Stimulated activated memory B cell treated with anti-CD40 and anti-IgM and Interleukin-4, amounts not matched to agents 10 μg/mL and 1 μg/mL and 100 μg/mL, for 72 hours (primary cell): ENCODE measurements at regions not wholly inside any gene's neighbourhood (a gene's known extent, or its start where the extent isn't known, plus 50 kb on each side); places are given as distances from the start of the nearest gene placed in this dataset.
"Not testable (repeated sequence)": the region's sequence is repeated elsewhere in the genome, so short reads cannot be mapped to it uniquely, and the experiment has no call there.

ENCODE experiments used
- ATAC-seq: fragments of 150-1000 bp; cut with Tn5 transposase; 2 replicates; pipeline ENCODE4 v1.10.0; 2021
- H3K27ac Mint-ChIP-seq: one replicate; pipeline ENCODE4 v1.8.0; 2022; ENCODE audit warnings: mild to moderate bottlenecking, mixed read lengths
- H3K27me3 Mint-ChIP-seq: one replicate; pipeline ENCODE4 v1.8.0; 2022; ENCODE audit warnings: mixed read lengths
- H3K36me3 Mint-ChIP-seq: one replicate; pipeline ENCODE4 v1.8.0; 2022; ENCODE audit warnings: mixed read lengths
- H3K4me1 Mint-ChIP-seq: one replicate; pipeline ENCODE4 v1.8.0; 2022; ENCODE audit warnings: mixed read lengths
- H3K4me3 Mint-ChIP-seq: one replicate; pipeline ENCODE4 v1.8.0; 2022; ENCODE audit warnings: mild to moderate bottlenecking, moderate library complexity, mixed read lengths
- H3K9me3 Mint-ChIP-seq: one replicate; pipeline ENCODE4 v1.8.0; 2022; ENCODE audit warnings: mixed read lengths

DNA sequence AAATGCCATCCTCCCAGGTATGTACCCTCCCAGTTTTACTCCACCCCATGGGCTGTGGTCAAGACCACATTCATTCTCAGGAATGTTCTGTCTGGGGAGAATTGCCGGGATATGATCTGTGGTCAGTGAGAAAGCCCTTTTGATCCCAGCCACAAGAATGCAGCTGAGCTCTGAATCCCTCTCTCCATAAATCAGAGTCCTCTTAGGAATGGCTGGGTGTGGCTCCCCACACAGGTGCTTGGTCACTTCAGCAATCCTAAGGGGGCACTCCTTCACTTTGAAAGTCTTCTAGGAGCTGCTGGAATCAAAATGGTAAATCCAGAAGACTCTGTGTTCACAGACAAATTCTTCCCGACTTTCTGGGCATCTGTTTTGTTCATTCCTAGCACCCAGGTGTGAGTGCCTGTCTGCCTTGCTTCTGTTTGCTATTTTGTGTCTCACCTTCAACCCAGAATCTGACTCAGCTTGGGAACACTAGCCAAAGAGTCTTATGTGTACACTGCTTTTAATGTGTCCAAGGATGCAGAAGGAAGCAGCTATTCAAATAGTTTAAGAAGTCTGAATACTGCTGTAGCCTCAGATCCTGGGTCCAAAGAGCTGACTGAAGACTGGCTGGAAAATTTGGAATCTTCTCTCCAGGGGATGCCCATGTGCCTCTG lies 144.6 kb upstream of the CDKN3 start:
- H3K36me3 Mint-ChIP-seq: no peaks in the 10 kb centered on the region
- H3K27me3 Mint-ChIP-seq: peaks cover 51% of the 10 kb centered on the region
- H3K4me3 Mint-ChIP-seq: no peak overlapping the region
- H3K9me3 Mint-ChIP-seq: no peaks in the 10 kb centered on the region
- no peak overlapping the region for H3K27ac Mint-ChIP-seq
- ATAC-seq: no peak
- peaks cover 6% of the 10 kb centered on the region for H3K4me1 Mint-ChIP-seq

DNA sequence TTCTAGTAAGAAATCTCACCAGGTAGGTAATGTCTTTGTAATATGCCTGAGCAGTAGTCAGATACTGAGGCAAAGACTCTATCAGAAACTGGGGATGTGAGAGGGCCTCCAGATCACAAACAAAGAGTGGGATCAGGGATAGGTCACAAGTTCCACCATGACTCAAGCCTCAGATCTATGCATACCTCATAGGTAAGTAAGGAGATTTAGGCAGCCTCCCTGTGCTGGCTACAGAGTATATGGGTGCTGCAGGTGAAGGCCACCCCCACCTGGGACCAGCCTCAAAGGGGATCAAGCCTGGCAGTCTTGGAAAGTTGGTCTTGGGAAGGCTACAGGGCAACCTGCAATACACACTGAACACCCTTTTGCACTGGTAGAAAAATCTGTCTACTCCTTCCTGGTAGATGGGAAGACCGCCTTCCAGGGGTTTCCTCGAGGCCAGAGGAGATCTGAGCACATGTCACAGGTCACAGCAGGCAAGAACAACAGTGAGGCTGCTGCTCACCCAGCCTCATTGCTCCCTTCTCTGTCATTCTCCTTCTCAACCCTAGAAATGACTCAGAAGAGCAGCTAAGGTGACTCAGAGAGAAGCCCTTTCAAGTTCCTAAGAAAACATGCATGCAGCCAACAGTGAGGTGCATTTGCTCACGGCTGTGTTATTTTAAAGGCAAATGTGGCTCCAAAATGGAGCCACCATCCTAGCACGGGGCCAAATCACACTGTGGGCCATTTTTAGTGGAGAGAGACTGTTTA lies 143.4 kb upstream of the CDKN3 start:
- H3K27ac Mint-ChIP-seq: peak overlapping the region; percentile 34
- H3K36me3 Mint-ChIP-seq: no peaks in the 10 kb centered on the region
- peak; percentile 81 for ATAC-seq
- H3K4me1 Mint-ChIP-seq: peaks cover 6% of the 10 kb centered on the region
- H3K4me3 Mint-ChIP-seq: no peak overlapping the region
- peaks cover 43% of the 10 kb centered on the region for H3K27me3 Mint-ChIP-seq
- no peaks in the 10 kb centered on the region for H3K9me3 Mint-ChIP-seq

DNA sequence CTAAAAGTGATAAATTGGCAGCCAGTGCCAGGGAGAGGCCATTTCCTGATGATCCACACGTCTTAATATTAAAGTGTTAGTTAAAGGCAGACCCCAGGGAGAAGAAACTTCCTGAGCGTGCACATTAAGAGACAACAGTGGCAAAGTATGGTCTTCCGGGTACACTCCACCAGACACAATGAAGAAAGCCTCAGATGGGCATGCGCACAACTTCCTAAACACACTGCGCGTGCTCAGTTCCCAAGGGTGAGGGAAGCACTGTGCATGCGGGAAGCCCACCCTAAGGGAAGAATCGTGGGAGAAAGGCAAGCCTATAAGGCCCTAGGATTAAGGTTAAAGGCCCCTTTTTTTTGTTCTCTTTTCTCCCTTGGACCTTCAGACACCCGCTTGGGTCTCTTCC lies 140.7 kb upstream of the CDKN3 start:
- ATAC-seq: no peak
- Mint-ChIP-seq H3K27me3 (peaks cover 26% of the 10 kb centered on the region), H3K4me3 (no peak overlapping the region), H3K36me3 (no peaks in the 10 kb centered on the region), H3K4me1 (peaks cover 6% of the 10 kb centered on the region), H3K27ac (no peak overlapping the region), H3K9me3 (no peaks in the 10 kb centered on the region)

DNA sequence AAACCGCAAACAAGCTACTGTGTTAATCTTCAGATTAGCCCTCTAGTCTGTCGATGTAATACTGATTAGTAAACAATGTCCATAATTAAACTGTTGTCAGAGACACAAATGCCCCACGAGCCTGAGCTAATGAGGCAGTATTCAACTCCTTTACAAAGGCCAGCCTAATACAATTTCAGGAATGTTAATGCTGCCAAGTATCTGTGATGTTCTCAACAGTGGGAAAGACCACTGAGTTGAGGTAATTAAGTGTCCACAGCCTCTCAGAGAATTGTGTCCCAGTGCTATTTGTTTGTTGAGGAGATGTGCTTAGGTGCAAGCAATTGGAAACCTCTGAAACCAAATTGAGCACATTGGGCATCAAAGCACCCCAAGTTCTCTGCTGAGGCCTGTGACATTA lies 139.4 kb upstream of the CDKN3 start:
- no peak overlapping the region for H3K4me3 Mint-ChIP-seq
- H3K9me3 Mint-ChIP-seq: no peaks in the 10 kb centered on the region
- no peak overlapping the region for H3K27ac Mint-ChIP-seq
- no peak for ATAC-seq
- H3K36me3 Mint-ChIP-seq: no peaks in the 10 kb centered on the region
- peaks cover 6% of the 10 kb centered on the region for H3K4me1 Mint-ChIP-seq
- peaks cover 13% of the 10 kb centered on the region for H3K27me3 Mint-ChIP-seq

DNA sequence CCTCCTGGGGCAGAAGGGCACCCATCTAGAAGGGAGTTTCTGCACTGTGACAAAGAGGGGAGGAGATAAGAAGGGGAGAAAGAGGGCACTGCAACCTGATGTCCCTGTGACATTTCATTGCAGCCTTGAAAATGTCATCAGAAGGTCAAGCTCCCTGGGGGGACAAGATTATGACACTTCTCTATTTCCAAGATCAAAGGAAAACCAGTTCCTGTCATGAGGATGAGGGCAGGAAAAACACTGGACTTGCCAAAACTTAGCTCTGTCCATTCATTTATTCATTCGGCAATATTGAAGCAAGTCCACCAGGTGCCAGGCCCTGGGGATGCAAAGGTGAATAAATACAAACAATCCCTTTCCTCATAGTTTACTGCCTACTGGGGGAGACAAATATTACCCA lies 138.4 kb upstream of the CDKN3 start:
- Mint-ChIP-seq H3K4me3 (no peak overlapping the region), H3K27ac (no peak overlapping the region), H3K9me3 (no peaks in the 10 kb centered on the region), H3K27me3 (peaks cover 4% of the 10 kb centered on the region), H3K36me3 (no peaks in the 10 kb centered on the region), H3K4me1 (peaks cover 3% of the 10 kb centered on the region)
- peak; percentile 11 for ATAC-seq

DNA sequence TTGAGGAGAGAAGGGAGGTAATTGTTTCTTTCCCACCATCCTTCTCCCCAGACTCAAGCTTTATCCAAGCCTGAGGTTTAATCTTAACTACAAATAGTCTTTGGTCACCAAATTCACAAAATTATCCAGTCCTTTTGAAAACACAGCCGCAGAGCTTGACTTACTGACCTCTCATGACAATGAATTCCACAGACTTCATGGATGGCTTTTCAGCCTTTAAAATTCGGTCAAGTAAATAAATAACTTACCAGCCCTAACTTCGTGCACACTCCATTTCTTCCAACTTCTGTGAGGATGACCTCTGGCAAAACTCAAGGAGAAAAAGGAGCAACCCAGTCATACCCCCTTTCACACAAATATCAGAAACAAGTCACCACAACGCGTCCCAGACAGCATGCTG lies 137.0 kb upstream of the CDKN3 start:
- Mint-ChIP-seq H3K27ac (no peak overlapping the region), H3K4me3 (no peak overlapping the region), H3K27me3 (no peaks in the 10 kb centered on the region), H3K4me1 (no peaks in the 10 kb centered on the region), H3K36me3 (no peaks in the 10 kb centered on the region), H3K9me3 (no peaks in the 10 kb centered on the region)
- no peak for ATAC-seq

DNA sequence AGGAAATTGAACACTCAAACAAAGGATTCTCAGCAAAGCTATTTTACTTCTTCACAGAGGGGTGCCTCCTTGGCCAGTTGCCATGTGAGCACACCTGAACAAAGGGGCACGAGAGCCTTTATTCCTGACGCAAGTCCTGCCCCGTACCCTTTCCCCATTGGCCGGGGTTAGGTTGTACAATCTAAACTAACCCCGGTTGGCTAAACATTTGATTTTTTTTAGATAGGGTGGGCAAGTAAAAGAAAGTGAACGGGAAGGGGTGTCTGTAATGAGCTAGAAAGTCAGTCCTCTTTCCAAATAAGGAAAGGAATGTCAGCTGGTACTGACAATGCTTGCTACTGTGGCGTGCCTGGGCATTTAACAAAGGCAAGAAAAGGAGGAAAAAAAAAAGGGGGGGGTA lies 135.5 kb upstream of the CDKN3 start:
- no peak overlapping the region for H3K27ac Mint-ChIP-seq

DNA sequence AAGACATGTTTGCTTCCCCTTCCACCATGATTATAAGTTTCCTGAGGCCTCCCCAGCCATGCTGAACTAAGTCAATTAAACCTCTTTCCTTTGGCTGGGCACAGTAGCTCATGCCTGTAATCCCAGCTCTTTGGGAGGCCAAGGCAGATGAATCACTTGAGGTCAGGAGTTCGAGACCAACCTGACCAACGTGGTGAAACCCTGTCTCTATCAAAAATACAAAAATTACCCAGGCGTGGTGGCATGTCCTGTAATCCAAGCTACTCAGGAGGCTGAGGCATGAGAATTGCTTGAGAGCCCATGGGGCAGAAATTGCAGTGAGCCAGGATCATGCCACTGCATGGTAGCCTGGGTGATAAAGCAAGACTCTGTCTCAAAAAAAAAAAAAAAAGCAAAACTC lies 130.2 kb upstream of the CDKN3 start:
- ATAC-seq, H3K36me3 Mint-ChIP-seq, H3K4me1 Mint-ChIP-seq, H3K4me3 Mint-ChIP-seq, H3K9me3 Mint-ChIP-seq, H3K27me3 Mint-ChIP-seq: not testable (repeated sequence)
- peak overlapping the region; percentile 25 for H3K27ac Mint-ChIP-seq

More for the DNA sequence above, 135.5 kb upstream of the CDKN3 start:
- H3K9me3 Mint-ChIP-seq: no peaks in the 10 kb centered on the region
- H3K4me3 Mint-ChIP-seq: no peak overlapping the region
- no peaks in the 10 kb centered on the region for H3K27me3 Mint-ChIP-seq
- no peaks in the 10 kb centered on the region for H3K36me3 Mint-ChIP-seq
- ATAC-seq: no peak
- no peaks in the 10 kb centered on the region for H3K4me1 Mint-ChIP-seq

DNA sequence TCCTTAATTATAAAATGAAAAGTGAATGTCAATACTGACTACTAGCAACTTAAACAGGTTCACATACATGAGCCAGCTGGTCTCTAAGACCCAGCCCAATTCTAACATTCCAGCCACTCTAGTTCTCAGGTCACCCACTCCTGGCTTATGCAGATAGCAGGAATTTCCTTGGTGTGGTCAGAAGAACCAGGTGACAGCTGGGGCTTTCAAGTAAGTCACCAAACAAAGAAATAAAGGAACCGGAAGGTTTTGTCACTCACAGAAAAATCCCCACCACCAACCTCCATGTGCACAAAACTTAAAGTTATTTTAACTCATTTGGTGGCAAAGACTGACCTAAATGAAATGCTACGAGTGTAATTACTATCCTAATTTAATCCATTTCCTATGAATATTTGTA lies 129.6 kb upstream of the CDKN3 start:
- Mint-ChIP-seq H3K4me1 (peaks cover 9% of the 10 kb centered on the region), H3K36me3 (no peaks in the 10 kb centered on the region), H3K9me3 (peaks cover 2% of the 10 kb centered on the region), H3K27me3 (no peaks in the 10 kb centered on the region), H3K27ac (peak overlapping the region; percentile 25), H3K4me3 (no peak overlapping the region)
- peak; percentile 63 for ATAC-seq

DNA sequence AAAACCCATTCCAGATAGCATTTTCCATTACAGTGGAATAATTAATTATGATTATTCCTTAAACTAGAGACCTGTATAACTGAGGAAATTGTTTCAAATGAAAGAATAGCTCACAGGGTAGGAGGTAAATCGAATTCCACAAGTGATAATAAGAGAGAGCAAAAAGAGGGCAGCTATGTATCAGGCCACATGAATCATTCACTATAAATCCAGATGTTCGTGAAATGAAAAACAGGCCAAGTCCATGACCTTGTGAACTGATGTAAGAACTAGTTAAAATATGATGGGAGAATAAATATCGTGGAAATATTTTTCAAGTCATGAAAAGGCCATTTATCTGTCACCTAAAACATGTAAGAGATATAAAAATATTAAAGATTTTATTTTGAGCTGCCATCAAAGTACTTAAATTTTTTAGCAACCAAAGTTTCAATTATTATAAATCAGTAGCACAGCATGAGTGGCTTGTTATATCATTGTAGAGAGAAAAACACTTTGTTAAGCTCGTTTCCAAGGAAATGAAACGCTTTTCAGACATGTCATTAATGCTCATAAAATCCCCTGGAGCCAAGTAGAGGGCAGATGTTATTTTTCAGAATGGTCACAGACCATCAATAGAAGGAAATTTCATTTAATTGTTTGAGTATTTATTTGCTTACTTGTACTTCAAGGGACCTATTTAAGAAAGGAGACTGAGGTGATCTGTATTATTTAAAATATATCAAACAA lies 120.6 kb upstream of the CDKN3 start:
- no peaks in the 10 kb centered on the region for H3K36me3 Mint-ChIP-seq
- no peaks in the 10 kb centered on the region for H3K27me3 Mint-ChIP-seq
- ATAC-seq: no peak
- H3K4me1 Mint-ChIP-seq: no peaks in the 10 kb centered on the region
- H3K27ac Mint-ChIP-seq: no peak overlapping the region
- no peaks in the 10 kb centered on the region for H3K9me3 Mint-ChIP-seq
- H3K4me3 Mint-ChIP-seq: no peak overlapping the region

DNA sequence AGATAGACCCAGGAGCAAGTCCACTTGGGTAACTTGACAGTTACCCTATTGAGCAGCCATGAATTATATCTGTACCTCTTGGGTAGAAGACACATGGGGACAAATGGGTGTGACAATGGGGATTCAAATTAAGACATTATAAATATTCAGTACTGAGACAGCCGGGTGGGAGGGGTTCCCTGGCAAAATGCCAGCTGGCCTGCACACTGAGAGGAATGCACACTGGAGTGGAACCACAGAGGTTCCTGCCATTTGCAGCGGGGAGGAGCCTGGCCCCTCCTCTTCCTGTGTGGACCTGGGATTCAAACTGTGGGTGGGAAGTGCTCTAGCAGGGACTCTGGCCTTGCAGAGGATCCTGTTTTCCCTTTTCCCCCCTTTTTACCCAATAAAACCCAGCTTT lies 118.7 kb upstream of the CDKN3 start:
- no peaks in the 10 kb centered on the region for H3K27me3 Mint-ChIP-seq
- H3K9me3 Mint-ChIP-seq: no peaks in the 10 kb centered on the region
- no peaks in the 10 kb centered on the region for H3K36me3 Mint-ChIP-seq
- H3K27ac Mint-ChIP-seq: no peak overlapping the region
- no peak for ATAC-seq
- no peaks in the 10 kb centered on the region for H3K4me1 Mint-ChIP-seq
- H3K4me3 Mint-ChIP-seq: no peak overlapping the region

DNA sequence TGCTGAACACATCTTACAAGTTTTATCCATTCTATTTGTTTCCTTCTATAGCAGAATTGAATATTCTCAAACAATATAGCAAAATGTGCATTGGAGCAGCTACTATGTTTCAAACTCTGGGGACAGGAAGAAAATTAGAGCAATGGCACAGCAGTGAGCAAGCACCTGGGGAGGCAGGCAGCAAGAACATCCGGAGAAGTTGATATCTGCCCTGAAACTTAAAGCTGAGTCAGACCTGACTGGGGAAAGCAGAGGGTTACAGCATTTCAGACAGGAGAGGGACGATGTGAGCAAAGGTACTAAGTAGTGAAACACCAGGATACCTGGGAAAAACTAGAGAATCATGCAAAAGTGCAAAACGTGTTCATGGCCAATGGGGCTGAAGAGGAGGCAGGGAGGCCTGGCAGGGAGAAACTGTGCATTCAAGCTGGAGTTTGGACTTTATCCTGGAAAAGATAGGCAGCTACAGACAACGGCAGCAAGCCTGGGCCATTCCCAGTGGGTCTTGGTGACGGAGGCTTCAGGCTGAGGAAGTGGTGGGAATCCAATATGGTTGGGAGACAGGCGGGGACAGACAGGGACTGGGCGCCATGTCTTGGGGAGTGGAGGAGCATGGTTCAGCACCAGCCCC lies 118.0 kb upstream of the CDKN3 start:
- Mint-ChIP-seq H3K9me3 (no peaks in the 10 kb centered on the region), H3K36me3 (no peaks in the 10 kb centered on the region), H3K4me3 (no peak overlapping the region), H3K27ac (no peak overlapping the region), H3K27me3 (no peaks in the 10 kb centered on the region), H3K4me1 (no peaks in the 10 kb centered on the region)
- no peak for ATAC-seq

DNA sequence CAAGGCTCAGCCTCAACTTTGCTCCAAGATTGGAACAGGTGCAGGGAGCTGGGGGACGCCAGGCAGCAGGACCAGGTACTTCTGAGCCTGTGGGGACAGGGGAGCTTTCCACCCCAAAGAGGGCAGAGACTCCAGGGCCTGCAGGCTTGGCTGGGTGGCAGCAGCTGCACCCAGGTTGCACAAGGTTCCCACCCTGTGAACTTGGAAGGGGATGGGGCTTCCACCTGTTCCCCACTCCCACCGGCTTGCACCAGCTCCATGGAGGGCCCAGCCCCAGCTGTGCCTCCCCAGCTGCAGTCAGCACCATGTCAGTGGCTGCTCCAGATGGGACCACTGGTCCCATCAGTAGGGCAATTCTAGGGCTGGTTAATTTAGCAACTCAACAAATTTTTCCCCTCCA lies 114.0 kb upstream of the CDKN3 start:
- H3K27me3 Mint-ChIP-seq: peaks cover 10% of the 10 kb centered on the region

DNA sequence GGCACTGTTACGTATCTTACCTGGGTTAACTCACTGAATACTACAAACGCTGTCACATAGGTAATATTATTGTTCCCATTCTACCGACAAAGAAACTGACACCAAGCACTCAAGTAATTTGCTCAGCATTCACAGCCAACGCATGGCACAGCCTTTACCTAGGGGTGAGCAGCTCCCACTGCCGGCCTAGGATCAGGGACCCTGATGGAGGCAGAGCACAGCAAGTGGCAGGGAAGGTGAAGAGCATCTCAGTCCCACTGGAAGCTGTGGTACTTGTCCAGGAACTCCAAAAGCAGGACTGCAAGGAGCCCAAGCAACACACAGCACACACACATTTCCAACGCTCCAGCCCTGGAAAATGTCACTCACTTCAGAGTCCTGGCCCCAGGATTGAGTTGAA lies 111.8 kb upstream of the CDKN3 start:
- Mint-ChIP-seq H3K27me3 (peaks cover 10% of the 10 kb centered on the region), H3K4me3 (no peak overlapping the region), H3K27ac (no peak overlapping the region), H3K4me1 (no peaks in the 10 kb centered on the region), H3K9me3 (no peaks in the 10 kb centered on the region), H3K36me3 (no peaks in the 10 kb centered on the region)
- ATAC-seq: peak; percentile 28

More for the DNA sequence above, 114.0 kb upstream of the CDKN3 start:
- ATAC-seq: no peak
- no peaks in the 10 kb centered on the region for H3K36me3 Mint-ChIP-seq
- no peak overlapping the region for H3K27ac Mint-ChIP-seq
- H3K4me3 Mint-ChIP-seq: no peak overlapping the region
- H3K9me3 Mint-ChIP-seq: no peaks in the 10 kb centered on the region
- H3K4me1 Mint-ChIP-seq: no peaks in the 10 kb centered on the region

DNA sequence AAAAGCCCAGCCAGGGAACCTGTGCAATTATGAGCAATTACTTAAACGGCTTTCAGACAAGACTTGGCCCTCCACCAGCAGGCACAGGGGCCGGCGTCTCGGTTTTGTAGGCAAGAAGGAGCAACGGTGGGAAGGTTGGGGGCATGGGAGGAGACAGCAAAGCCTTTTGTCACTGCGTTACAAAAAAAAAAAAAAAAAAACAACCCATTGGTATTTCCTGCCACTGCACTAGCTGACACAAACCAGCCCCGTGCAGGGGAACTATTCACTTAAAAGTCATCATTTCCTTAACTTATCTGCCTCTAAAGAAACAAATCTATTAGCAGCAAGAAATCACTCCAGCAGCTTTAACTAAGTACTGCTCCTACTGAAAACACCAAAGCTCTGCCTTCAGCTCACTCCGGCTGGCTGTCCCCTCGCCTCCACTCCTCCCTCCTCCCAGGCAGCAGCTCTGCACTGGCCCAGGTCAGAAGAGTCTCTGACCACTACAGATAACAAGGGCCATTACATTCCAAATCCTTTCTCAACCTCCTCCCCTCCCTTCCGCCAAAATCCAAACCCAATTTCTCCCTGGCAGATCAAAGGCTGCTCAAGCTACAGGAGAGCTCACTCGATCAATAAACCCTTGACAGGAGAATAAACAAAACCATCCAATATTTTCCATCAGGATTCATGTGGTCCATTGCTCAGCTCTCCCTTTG lies 105.2 kb upstream of the CDKN3 start:
- Mint-ChIP-seq H3K27me3 (peaks cover 9% of the 10 kb centered on the region), H3K9me3 (peaks cover 2% of the 10 kb centered on the region), H3K27ac (no peak overlapping the region), H3K4me3 (no peak overlapping the region), H3K4me1 (no peaks in the 10 kb centered on the region), H3K36me3 (no peaks in the 10 kb centered on the region)
- ATAC-seq: no peak
